GM12892 (cell line): ENCODE measurements at regions not wholly inside any gene's neighbourhood (a gene's known extent, or its start where the extent isn't known, plus 50 kb on each side); places are given as distances from the start of the nearest gene placed in this dataset.

Experiments
- POLR2A ChIP-seq: IDR thresholded peaks from 2 replicates; pipeline ENCODE4 v1.6.1; 2011; ENCODE audit warnings: low read depth, low read length, control low read depth
- POLR2AphosphoS5 ChIP-seq: IDR thresholded peaks from 2 replicates; pipeline ENCODE4 v1.6.1; 2011; ENCODE audit warnings: low read depth, low read length, control low read depth

DNA sequence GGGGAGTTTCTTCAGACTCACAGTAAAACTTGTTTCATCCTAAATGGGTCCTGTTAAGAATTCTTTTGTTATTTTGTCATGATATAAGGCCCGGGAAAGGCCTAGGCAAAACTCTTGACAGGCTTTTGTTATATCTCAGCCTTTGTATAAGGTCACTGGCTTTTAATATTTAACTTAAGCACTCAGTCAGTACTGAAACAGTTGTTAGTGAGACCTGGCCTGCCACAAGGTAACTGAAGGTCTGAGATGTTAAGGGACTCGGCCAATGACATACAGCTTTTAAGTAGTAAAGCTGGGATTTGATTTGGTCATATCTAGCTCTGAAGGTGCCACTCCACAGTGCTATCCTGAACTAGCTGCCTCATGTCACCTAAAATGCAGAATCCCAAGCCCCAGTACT, 57.2 kb upstream of the STEAP4 start:
- no peak for TF ChIP-seq POLR2AphosphoS5
- no peak for TF ChIP-seq POLR2A
